HEK293T (cell line): ENCODE measurements at regions not wholly inside any gene's neighbourhood (a gene's known extent, or its start where the extent isn't known, plus 50 kb on each side); places are given as distances from the start of the nearest gene placed in this dataset.
"Not testable (repeated sequence)": the region's sequence is repeated elsewhere in the genome, so short reads cannot be mapped to it uniquely, and the experiment has no call there.

Experiments used
- BHLHE40 ChIP-seq: fragments of 450-650 bp; IDR thresholded peaks from 2 replicates; pipeline ENCODE4 v1.6.1; 2016; ENCODE audit warnings: mild to moderate bottlenecking, moderate library complexity, borderline replicate concordance
- CTBP1 ChIP-seq: fragments of 450-650 bp; IDR thresholded peaks from 2 replicates; pipeline ENCODE4 v1.6.1; 2016; ENCODE audit warnings: borderline replicate concordance
- FOXA1 ChIP-seq: fragments of 450-650 bp; IDR thresholded peaks from 2 replicates; pipeline ENCODE4 v1.6.1; 2016; ENCODE audit warnings: mild to moderate bottlenecking
- FOXK2 ChIP-seq: fragments of 450-650 bp; IDR thresholded peaks from 2 replicates; pipeline ENCODE4 v1.6.1; 2016; ENCODE audit warnings: mild to moderate bottlenecking
- FOXM1 ChIP-seq: fragments of 450-650 bp; IDR thresholded peaks from 2 replicates; pipeline ENCODE4 v1.6.1; 2017; ENCODE audit warnings: mild to moderate bottlenecking, borderline replicate concordance
- HDGF ChIP-seq: fragments of 450-650 bp; IDR thresholded peaks from 2 replicates; pipeline ENCODE4 v1.6.1; 2017; ENCODE audit warnings: antibody characterized with exemption, borderline replicate concordance
- SP1 ChIP-seq: fragments of 450-650 bp; IDR thresholded peaks from 2 replicates; pipeline ENCODE4 v1.6.1; 2017
- SUZ12 ChIP-seq: fragments of 450-650 bp; IDR thresholded peaks from 2 replicates; pipeline ENCODE4 v1.6.1; 2016; ENCODE audit warnings: mild to moderate bottlenecking

DNA sequence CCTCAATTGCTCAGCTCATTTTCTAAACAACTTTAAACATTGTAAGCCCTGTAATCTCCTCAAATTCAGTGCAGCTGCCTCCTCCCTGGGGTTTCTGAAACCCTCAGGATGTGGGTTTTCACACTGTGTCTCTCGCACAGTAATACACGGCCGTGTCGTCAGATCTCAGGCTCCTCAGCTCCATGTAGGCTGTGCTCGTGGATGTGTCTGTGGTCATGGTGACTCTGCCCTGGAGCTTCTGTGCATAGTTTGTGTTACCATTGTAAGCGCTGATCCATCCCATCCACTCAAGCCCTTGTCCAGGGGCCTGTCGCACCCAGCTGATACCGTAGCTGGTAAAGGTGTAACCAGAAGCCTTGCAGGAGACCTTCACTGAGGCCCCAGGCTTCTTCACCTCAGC lies 658.4 kb downstream of the TMEM121 start:
- not testable (repeated sequence) for TF ChIP-seq SUZ12, FOXA1, SP1, HDGF, BHLHE40, FOXK2, CTBP1, FOXM1
